Chondrocyte (in vitro differentiated cells): ENCODE measurements at regions not wholly inside any gene's neighbourhood (a gene's known extent, or its start where the extent isn't known, plus 50 kb on each side); places are given as distances from the start of the nearest gene placed in this dataset.

ENCODE experiments used
- DNase-seq: peaks from one replicate; pipeline ENCODE4 v3.0.0; 2021; ENCODE audit warnings: mixed read lengths, low spot score
- H3K27ac Mint-ChIP-seq: one replicate; pipeline ENCODE4 v1.8.0; 2021; ENCODE audit warnings: mild to moderate bottlenecking, moderate library complexity, mixed read lengths; ENCODE audit not compliant: unreplicated experiment
- H3K27me3 Mint-ChIP-seq: 2 replicates; pipeline ENCODE4 v1.8.0; 2021; ENCODE audit warnings: low read depth, mixed read lengths
- H3K36me3 Mint-ChIP-seq: 2 replicates; pipeline ENCODE4 v1.8.0; 2021; ENCODE audit warnings: low read depth, mixed read lengths
- H3K4me1 Mint-ChIP-seq: 2 replicates; pipeline ENCODE4 v1.8.0; 2021; ENCODE audit warnings: low read depth, mild to moderate bottlenecking, mixed read lengths
- H3K4me3 Mint-ChIP-seq: one replicate; pipeline ENCODE4 v1.8.0; 2021; ENCODE audit warnings: mild to moderate bottlenecking, moderate library complexity, mixed read lengths; ENCODE audit not compliant: unreplicated experiment
- H3K9me3 Mint-ChIP-seq: 2 replicates; pipeline ENCODE4 v1.8.0; 2021; ENCODE audit warnings: low read depth, mixed read lengths
- CTCF ChIP-seq: fragments of 200-600 bp; sonication (generic); IDR thresholded peaks from 2 replicates; pipeline ENCODE4 v1.5.0; 2021; ENCODE audit warnings: antibody characterized with exemption, mild to moderate bottlenecking, moderate library complexity

DNA sequence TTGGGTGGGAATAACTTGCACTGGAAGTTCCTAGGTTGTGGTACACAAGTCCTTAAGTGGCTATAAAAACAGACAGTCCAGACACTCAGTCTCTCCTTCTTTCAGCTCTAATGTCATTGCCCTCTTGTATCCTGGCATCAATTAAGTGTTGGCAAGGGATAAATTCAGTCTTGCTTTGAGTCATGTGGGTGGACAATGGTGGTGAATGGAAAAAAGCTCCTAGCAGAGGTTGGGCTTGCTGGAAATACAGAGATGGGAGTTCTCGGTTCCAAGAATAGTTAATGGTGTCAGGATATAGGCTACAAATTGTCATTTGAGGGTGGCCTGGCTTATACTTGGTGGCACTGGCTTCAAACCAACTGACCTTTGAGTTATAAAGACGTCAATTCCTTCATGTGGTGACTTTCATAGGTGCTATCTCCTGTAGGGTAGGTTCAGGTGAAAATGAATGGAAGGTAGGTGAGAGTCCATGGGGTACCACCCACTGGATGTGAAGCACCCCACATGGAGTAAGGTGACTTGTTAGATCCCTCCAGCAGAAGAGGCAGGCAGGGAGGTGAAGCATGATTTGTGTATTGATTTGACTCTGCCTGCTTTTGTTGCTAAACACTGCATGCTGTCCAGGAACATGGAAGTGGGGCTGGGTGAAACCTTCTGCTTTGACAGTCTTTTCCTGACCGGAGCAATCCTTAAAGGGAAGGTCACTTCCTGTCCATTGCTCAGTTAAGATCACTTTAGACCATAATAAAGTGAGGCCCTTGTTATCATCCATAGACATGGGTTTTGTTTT, 102.0 kb downstream of the LACC1 start:
- no peak for DNase-seq
- Mint-ChIP-seq H3K27me3 (no peaks in the 10 kb centered on the region), H3K27ac (no peak overlapping the region), H3K36me3 (no peaks in the 10 kb centered on the region), H3K4me1 (peaks cover 21% of the 10 kb centered on the region), H3K9me3 (no peaks in the 10 kb centered on the region), H3K4me3 (no peak overlapping the region)
- TF ChIP-seq CTCF, result no peak

DNA sequence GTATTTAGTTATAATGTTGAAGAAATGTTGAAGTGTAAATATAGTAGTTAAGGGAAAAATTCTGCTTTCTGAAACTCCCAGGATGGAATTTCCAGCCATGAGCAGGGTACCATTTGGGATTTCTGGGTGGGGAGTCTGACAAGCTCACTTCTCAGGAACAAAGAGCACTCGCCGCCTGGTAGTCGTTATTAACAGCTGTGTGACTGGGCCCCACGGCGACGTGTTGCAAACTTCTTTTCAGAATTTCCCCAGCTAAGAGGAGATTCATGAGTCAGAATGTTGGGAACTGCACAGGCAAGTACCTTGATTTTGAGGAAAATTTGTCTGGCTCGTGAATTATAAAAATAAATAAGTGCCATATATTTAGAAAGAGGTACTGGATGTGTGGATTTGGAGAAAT, 103.7 kb downstream of the LACC1 start:
- H3K4me1 Mint-ChIP-seq, result peaks cover 20% of the 10 kb centered on the region
- no peaks in the 10 kb centered on the region for H3K36me3 Mint-ChIP-seq
- no peak overlapping the region for H3K27ac Mint-ChIP-seq
- no peaks in the 10 kb centered on the region for H3K27me3 Mint-ChIP-seq
- H3K9me3 Mint-ChIP-seq, result no peaks in the 10 kb centered on the region
- no peak overlapping the region for H3K4me3 Mint-ChIP-seq
- no peak for DNase-seq
- no peak for TF ChIP-seq CTCF

DNA sequence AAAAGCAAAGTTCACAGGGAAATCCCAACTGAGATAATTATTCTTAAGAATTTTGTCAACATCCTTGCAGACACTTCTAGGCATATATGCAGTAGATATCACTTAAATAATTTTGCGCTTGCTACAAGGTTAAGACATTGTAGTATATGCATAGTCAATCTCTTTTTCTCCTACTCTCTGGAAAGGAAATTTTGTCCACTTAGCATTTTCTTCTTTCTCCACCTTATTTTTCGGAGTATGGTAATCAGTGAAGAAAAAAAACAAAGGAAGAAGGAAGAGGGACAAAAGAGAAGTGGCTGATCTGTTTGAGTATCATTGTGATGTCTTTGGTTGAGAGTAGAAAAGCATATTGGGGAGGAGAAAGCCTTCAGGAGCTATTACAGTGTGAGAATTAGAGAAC, 104.6 kb downstream of the LACC1 start:
- TF ChIP-seq CTCF, result no peak
- Mint-ChIP-seq H3K27me3 (no peaks in the 10 kb centered on the region), H3K36me3 (no peaks in the 10 kb centered on the region), H3K4me1 (peaks cover 27% of the 10 kb centered on the region), H3K4me3 (no peak overlapping the region), H3K9me3 (no peaks in the 10 kb centered on the region), H3K27ac (no peak overlapping the region)
- no peak for DNase-seq

DNA sequence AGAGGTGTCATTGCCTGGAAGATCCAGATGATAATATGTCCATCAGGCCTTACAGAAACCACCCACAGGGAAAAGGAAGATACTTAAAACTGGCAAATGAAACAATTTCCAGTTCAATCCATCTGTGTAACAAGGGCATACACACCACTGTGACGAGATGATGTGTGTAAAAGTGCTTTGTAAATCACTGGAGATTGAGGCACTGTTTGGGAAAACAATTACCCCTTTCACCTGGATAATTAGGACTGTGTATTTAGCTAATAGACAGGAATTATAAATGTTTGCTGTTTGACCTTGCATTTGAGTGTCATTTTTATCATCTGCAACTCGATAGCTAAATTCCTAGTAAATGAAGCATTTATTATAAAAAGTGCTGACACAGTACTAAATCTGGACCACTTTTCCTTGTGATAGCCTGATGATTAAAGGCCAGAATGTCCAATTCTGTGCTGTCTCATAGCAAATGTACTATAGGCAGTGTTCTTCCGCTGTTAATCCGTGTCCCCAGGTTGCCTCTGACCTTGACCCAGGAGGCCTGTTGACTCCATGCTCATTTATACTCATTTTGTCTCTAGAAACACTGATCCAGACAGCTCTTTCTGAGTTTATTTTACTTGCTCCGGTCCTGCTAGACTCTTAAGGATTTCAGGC, 105.8 kb downstream of the LACC1 start:
- no peaks in the 10 kb centered on the region for H3K9me3 Mint-ChIP-seq
- H3K4me3 Mint-ChIP-seq, result no peak overlapping the region
- TF ChIP-seq CTCF, result no peak
- peaks cover 19% of the 10 kb centered on the region for H3K4me1 Mint-ChIP-seq
- H3K27ac Mint-ChIP-seq, result no peak overlapping the region
- H3K27me3 Mint-ChIP-seq, result no peaks in the 10 kb centered on the region
- DNase-seq, result no peak
- no peaks in the 10 kb centered on the region for H3K36me3 Mint-ChIP-seq

GRCh38 chr13:43986421-43986981, 106.8 kb downstream of the LACC1 start:
- H3K9me3 Mint-ChIP-seq, result no peaks in the 10 kb centered on the region
- TF ChIP-seq CTCF, result peak; percentile 34
- peaks cover 18% of the 10 kb centered on the region for H3K4me1 Mint-ChIP-seq
- no peak for DNase-seq
- H3K36me3 Mint-ChIP-seq, result no peaks in the 10 kb centered on the region
- H3K4me3 Mint-ChIP-seq, result no peak overlapping the region
- H3K27me3 Mint-ChIP-seq, result no peaks in the 10 kb centered on the region
- H3K27ac Mint-ChIP-seq, result no peak overlapping the region
